Body of pancreas (tissue), 4 donors: ENCODE measurements at regions not wholly inside any gene's neighbourhood (a gene's known extent, or its start where the extent isn't known, plus 50 kb on each side); places are given as distances from the start of the nearest gene placed in this dataset.

ENCODE experiments used
- ATAC-seq: fragments of 150-250 bp; one replicate; pipeline ENCODE4 v1.9.1; 2016
- DNase-seq, 4 donors: peaks; one replicate each; pipeline ENCODE4 v3.0.0-alpha.2; 2019
- H3K27ac ChIP-seq, 4 donors: fragments of 200-600 bp; sonication (generic); 1 replicate in 3 of 4; 2 replicates in 1 of 4; pipeline versions ENCODE4 v1.5.1 to v1.6.1; 2016 to 2019; ENCODE audit warnings: mild to moderate bottlenecking in 1 of 4, mixed read lengths in 1 of 4, moderate library complexity in 1 of 4
- H3K27me3 ChIP-seq, 2 donors: fragments of 200-600 bp; sonication (generic); one replicate each; pipeline ENCODE4 v1.6.0; 2016; ENCODE audit warnings: mild to moderate bottlenecking in 1 of 2
- H3K36me3 ChIP-seq, 2 donors: fragments of 200-600 bp; sonication (generic); replicated peaks in 1 of 2; 2 replicates each; pipeline ENCODE4 v1.5.1; 2016; ENCODE audit warnings: low read depth in 2 of 2; ENCODE audit not compliant: insufficient read depth in 1 of 2
- H3K4me1 ChIP-seq: fragments of 200-600 bp; sonication (generic); one replicate; pipeline ENCODE4 v1.6.0; 2016
- H3K4me3 ChIP-seq, 2 donors: fragments of 200-600 bp; sonication (generic); 1 replicate in 1 of 2; 2 replicates in 1 of 2; pipeline ENCODE4 v1.5.1; 2016 to 2019
- H3K9me3 ChIP-seq, 3 donors: fragments of 200-600 bp; sonication (generic); 1 replicate in 2 of 3; 2 replicates in 1 of 3; pipeline ENCODE4 v1.5.1; 2016
- CTCF ChIP-seq, 7 experiments: fragments of 450-650 bp in 4 of 7; fragments of 200-600 bp in 3 of 7; sonication (generic) in 3 of 7; IDR thresholded peaks; one replicate each; pipeline ENCODE4 v1.5.1; 2016 to 2019; ENCODE audit warnings: antibody characterized with exemption in 7 of 7
- POLR2A ChIP-seq, 3 donors: fragments of 450-650 bp; IDR thresholded peaks; one replicate each; pipeline ENCODE4 v1.6.1; 2016; ENCODE audit warnings: antibody characterized with exemption in 3 of 3, mild to moderate bottlenecking in 2 of 3
- WGBS, 2 donors: methylation state at CpG; one replicate each; pipeline ENCODE4 v1.1.5; 2017; 5-methylcytosine and 5-hydroxymethylcytosine counted together
- intact Hi-C: fragments of 100-400 bp; cut with DNase I; formaldehyde crosslinking; loops from one replicate; pipeline ENCODE4 v1.15.1; 2023

- no peak overlapping the region for H3K27ac ChIP-seq
- no peaks in the 10 kb centered on the region for H3K9me3 ChIP-seq
- no peaks in the 10 kb centered on the region for H3K27me3 ChIP-seq
- DNase-seq (no peak), ATAC-seq (no peak)
- H3K36me3 ChIP-seq: no peaks in the 10 kb centered on the region
- intact Hi-C loops: no loop called here
- no peak for TF ChIP-seq CTCF (IDR thresholded peaks at IDR 0.05)
- no peaks in the 10 kb centered on the region for H3K4me1 ChIP-seq
- H3K4me3 ChIP-seq: no peak overlapping the region
- 22 to 27% methylated on average over 3 of the region's 3 CpGs for WGBS, 2 donors
These were observed 1647.6 kb upstream of the SPRY2 start for GRCh38 chr13:81988567-81988966.

- H3K27ac ChIP-seq: no peak overlapping the region
- ATAC-seq (no peak), DNase-seq (no peak)
- intact Hi-C loops: no loop called here
- H3K4me3 ChIP-seq: no peak overlapping the region
- no peaks in the 10 kb centered on the region for H3K36me3 ChIP-seq
- no peak for TF ChIP-seq CTCF (IDR thresholded peaks at IDR 0.05)
- TF ChIP-seq POLR2A (IDR thresholded peaks at IDR 0.05): no peak
- H3K4me1 ChIP-seq: no peaks in the 10 kb centered on the region
- 58 to 68% methylated on average over 3 of the region's 3 CpGs for WGBS, 2 donors
- H3K9me3 ChIP-seq: no peaks in the 10 kb centered on the region
- no peaks in the 10 kb centered on the region for H3K27me3 ChIP-seq
These were observed 1646.9 kb upstream of the SPRY2 start for GRCh38 chr13:81987677-81988357.

- Histone ChIP-seq H3K4me3 (no peak overlapping the region), H3K4me1 (no peaks in the 10 kb centered on the region), H3K36me3 (no peaks in the 10 kb centered on the region), H3K9me3 (no peaks in the 10 kb centered on the region), H3K27me3 (no peaks in the 10 kb centered on the region), H3K27ac (no peak overlapping the region)
- ATAC-seq (no peak), DNase-seq (no peak)
- no peak for TF ChIP-seq CTCF (IDR thresholded peaks at IDR 0.05)
- TF ChIP-seq POLR2A (IDR thresholded peaks at IDR 0.05): no peak
- intact Hi-C loops: no loop called here
These were observed 1646.2 kb upstream of the SPRY2 start for GRCh38 chr13:81987159-81987558.

- DNase-seq (no peak), ATAC-seq (no peak)
- intact Hi-C loops: no loop called here
These were observed 1645.4 kb upstream of the SPRY2 start for GRCh38 chr13:81986308-81986707.

More at GRCh38 chr13:81986308-81986707, 1645.4 kb upstream of the SPRY2 start:
- Histone ChIP-seq H3K9me3 (no peaks in the 10 kb centered on the region), H3K27me3 (no peaks in the 10 kb centered on the region), H3K36me3 (no peaks in the 10 kb centered on the region), H3K4me3 (no peak overlapping the region), H3K27ac (no peak overlapping the region), H3K4me1 (no peaks in the 10 kb centered on the region)
- TF ChIP-seq CTCF (IDR thresholded peaks at IDR 0.05): no peak
- TF ChIP-seq POLR2A (IDR thresholded peaks at IDR 0.05): no peak
- WGBS, 2 donors: 78 to 79% methylated on average over 1 of the region's 1 CpG
